ENCODE measurements at regions not wholly inside any gene's neighbourhood (a gene's known extent, or its start where the extent isn't known, plus 50 kb on each side); places are given as distances from the start of the nearest gene placed in this dataset.
"Not testable (repeated sequence)": the region's sequence is repeated elsewhere in the genome, so short reads cannot be mapped to it uniquely, and the experiment has no call there.

DNA sequence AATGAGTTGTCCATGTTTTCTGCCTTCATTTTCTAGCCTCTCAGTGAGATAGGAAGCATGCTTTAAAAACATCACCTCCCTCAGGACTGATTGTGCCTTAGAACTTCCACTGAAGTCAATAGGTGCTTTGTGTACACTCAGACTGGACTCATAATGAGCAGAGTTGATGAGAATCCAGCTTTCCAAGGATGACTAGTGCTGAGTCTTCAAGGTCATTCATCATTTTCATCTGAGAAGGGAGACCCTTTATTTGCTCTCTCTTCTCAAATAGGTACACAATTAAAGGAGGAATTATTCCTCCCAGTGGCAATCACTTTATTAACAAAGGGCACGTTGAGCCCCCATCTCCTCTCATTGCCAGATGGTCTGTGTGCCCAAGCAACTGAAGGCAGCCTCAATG is 210.9 kb upstream of the PRKD1 start:
- no peak for DNase-seq
- intact Hi-C loops (cut with DNase I): no loop called here

GRCh38 chr14:30142216-30142615 is 214.6 kb upstream of the PRKD1 start:
- DNase-seq: no peak
- intact Hi-C loops (cut with DNase I): no loop called here

DNA sequence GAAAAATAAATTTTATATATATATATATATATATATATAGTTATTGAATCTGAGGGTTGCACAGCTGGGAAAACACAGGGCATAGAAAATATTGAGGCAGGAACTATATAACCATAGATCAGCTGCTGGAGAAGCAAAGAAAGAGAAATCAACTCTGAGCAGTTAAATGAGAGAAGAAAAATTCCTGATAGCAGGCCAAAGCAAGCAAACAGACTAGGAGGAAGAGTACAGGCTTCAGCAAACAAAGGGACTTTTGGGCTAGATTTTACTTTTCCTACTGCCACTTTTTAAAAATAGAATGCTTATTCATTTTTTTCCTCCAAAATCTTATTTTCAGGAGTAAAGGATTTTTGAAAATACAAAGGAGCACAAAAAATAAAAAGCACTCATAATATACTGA is 216.0 kb upstream of the PRKD1 start:
- no peak for DNase-seq
- intact Hi-C loops (cut with DNase I): no loop called here

DNA sequence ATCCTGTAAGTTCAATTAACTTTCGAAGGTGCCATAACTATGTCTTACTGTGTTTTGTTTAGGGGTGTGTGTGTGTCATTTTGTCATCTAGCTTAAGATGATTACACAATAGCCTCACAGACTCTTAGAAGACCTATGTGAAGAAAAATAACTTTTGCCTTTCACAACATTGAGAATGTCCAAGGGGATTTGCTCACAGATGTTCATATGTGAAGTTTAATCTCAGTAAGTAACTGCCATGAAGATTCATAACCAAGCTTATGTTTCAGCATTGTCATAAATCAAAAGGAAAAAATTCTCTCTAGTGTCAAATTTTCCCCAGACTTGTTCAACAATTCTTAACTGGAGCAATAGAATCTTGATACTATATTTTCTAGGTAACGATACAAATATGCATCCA is 226.1 kb upstream of the PRKD1 start:
- no peak for DNase-seq
- intact Hi-C loops (cut with DNase I): no loop called here

DNA sequence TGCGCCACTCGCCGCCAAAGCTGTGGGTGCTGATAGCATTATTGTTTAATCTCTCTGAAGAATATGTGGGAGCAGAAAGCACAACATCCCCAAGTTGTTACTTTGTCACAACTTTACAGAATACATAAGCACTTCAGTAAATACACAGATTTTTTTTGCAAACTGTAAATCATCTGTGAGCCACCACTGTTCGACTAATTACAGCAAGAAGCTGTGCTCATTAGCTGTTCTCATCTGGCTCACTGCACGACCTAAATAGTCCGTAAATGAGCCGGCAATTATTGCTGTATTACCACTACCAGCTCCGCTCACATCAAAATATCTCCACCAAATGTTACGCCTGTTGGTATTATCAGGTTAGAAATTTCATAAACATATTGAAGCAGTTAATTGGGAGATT is 228.9 kb upstream of the PRKD1 start:
- DNase-seq: no peak
- intact Hi-C loops (cut with DNase I): no loop called here

- intact Hi-C loops (cut with DNase I): no loop called here
- DNase-seq: no peak
Observed at GRCh38 chr14:30158299-30158698, 230.7 kb upstream of the PRKD1 start.

GRCh38 chr14:30159374-30159773 is 231.7 kb upstream of the PRKD1 start:
- intact Hi-C loops (cut with DNase I): no loop called here
- DNase-seq: no peak

DNA sequence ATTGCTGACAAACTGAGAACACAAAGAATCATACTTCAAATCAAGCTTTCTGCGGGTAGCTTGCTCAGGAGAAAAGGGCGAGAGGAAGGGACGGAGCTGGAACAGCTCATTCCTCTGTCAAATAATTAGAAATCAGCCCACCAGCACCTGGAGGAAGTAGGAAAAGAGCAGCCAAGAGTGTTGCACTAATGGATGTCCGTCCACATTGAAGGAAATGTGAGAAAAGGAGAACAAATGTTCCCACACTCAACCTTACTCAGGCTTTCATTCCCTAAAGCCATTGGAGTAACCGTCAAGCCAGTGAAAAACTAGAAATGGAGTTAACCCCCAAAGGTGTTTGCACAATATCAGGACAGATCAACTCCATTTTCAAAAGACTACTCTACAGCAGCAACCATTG is 233.0 kb upstream of the PRKD1 start:
- intact Hi-C loops (cut with DNase I): no loop called here
- no peak for DNase-seq

DNA sequence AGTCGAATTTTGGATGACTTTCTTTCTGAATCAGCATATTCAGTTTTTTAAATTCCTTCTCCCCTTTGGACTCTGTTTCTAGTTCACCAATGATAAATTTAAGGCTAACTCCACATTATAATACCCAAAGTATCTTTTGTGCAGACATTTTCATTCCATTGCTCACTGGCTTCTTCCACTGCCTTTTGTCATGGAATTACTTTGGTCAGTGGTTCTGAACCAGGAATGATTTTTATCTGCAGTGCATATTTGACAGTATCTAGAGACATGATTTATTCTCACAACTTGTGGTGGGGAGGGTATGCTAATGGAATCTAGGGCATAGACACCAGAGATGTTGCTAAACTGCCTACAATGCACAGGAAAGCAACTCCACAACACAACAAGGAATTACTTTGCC is 234.4 kb upstream of the PRKD1 start:
- intact Hi-C loops (cut with DNase I): no loop called here
- DNase-seq: no peak

GRCh38 chr14:30165255-30165654 is 237.6 kb upstream of the PRKD1 start:
- DNase-seq: no peak
- intact Hi-C loops (cut with DNase I): no loop called here

DNA sequence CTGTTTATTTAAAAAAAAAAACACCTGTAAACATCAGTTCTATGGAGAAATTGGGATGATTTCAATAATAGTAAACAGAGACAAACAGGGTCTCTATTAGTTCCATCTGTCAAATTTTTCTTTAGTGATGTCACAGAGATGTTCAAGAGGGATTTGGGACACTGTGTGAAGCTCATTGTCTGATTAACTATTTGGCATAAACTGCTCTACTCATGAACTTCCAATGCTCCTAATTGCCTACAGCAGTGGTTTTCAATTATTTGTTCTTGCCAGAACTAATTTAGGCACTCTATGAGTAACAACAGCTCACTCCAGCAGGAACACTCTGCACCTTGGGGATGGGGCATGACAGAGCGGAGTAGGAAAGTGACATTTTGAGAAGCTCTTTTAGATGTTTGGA is 250.1 kb upstream of the PRKD1 start:
- no peak for DNase-seq
- intact Hi-C loops (cut with DNase I): no loop called here

- intact Hi-C loops (cut with DNase I): no loop called here
- DNase-seq: no peak
Observed at GRCh38 chr14:30179381-30180130, 251.9 kb upstream of the PRKD1 start.

GRCh38 chr14:30180219-30180618 is 252.6 kb upstream of the PRKD1 start:
- intact Hi-C loops (cut with DNase I): no loop called here
- no peak for DNase-seq

DNA sequence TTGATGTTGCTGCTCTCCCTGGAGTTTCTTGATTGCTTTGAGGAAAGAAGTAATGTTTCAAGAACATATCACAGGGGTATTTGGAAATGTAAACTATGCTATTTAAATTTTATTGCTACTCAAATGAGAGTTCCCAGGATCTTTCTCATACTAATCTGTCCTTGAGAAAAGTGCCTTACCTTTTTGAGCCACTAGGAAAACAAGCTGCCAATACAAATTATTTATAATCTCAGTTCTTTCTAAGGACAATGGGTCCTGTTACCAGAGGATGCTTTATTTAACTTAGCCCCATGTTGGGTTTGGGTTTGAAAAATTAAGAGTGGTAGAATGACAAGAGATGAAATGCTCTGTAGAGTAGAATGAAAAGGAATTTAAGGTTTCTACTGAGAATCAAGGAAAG is 258.2 kb upstream of the PRKD1 start:
- intact Hi-C loops (cut with DNase I): no loop called here
- no peak for DNase-seq

DNA sequence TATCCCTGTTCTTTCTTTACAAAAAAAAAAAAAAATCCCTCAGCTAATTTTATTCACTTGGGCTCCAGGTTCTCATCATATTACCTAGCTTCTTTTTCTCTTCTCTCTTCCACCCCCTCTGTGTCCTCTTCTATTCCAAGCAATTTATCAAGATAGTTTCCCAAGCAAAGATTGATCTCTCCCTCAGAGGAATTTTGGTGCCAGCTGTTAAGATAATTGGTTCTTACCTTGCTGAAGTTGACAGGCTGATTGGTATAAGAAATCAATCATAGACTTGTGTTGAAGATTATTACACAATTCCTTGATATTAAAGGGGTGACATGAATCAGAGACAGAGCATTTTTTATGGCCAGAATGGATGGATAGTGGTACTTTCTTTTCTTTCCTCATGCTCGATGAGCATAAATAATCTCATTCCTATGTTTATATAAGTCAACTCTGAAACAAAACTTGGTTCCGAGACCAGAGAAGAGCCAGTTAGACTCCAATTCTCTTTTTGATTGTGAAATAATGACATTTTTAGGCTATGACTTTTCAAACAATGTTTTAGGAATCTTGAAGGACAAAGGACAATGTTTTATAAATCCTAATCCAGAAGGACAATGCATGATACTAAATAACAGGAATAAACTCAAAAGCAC is 264.1 kb upstream of the PRKD1 start:
- DNase-seq: no peak
- intact Hi-C loops (cut with DNase I): no loop called here

DNA sequence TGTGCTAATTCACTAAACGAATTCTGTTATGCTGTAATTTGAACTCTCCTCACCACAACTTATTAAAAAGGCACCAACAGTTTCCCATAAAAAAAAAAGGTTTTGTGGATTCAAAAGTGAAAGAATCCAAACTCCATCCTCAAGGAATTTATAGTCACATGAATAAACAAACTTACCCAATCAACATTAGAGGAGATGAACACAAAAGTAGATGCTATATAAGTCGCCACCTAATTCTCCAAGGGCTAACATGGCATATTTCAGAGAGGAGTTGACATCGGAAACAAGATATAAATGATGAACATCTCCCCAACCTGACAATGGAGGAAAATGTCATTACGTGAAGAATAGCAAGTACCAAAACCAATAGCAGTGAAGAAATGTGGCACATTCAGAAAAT is 265.5 kb upstream of the PRKD1 start:
- DNase-seq: no peak
- intact Hi-C loops (cut with DNase I): no loop called here

GRCh38 chr14:30193845-30194501 is 266.3 kb upstream of the PRKD1 start:
- no peak for DNase-seq
- intact Hi-C loops (cut with DNase I): no loop called here

- intact Hi-C loops (cut with DNase I): no loop called here
- no peak for DNase-seq
Observed at GRCh38 chr14:30194741-30195148, 267.1 kb upstream of the PRKD1 start.

DNA sequence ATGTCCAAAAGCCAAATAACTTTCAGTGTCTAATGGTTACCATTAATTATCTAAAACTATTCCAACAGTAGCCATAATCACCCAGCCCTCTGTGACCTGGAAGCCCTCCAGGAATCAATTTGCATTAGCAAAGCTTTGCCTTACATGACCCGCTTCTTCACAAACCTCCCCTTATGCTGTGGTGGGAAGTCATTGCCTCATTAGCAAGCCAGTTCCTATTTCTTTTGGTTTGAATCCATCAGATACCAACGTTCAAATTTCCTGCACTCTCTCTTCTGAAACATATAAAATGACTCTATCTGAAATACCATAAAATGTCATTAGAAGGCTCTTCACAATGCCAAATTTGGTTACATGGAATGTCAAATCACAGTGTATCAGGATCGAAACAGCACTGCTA is 268.3 kb upstream of the PRKD1 start:
- intact Hi-C loops (cut with DNase I): no loop called here

GRCh38 chr14:30196861-30197260 is 269.2 kb upstream of the PRKD1 start:
- no peak for DNase-seq
- intact Hi-C loops (cut with DNase I): no loop called here

More for the DNA sequence above, 268.3 kb upstream of the PRKD1 start:
- peak in 4 of 42 donors; percentile 6 to 44 (median 16) for DNase-seq

DNA sequence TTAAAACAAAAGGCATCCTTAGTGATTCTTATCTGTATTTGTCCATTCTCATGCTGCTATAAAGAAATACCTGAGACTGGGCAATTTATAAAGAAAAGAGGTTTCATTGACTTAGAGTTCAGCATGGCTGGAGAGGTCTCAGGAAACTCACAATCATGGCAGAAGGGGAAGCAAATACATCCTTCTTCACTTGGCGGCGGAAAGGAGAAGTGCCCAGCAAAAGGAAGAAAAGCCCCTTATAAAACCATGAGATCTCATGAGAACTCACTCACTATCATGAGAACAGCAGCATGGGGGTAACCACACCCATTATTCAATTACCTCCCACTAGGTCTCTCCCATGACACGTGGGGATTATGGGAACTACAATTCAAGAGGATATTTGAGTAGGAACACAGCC is 271.1 kb upstream of the PRKD1 start:
- intact Hi-C loops (cut with DNase I); DNase-seq: not testable (repeated sequence)

Data from head of caudate nucleus (tissue), 42 donors.